Nephron progenitor cell (in vitro differentiated cells): ENCODE measurements at regions not wholly inside any gene's neighbourhood (a gene's known extent, or its start where the extent isn't known, plus 50 kb on each side); places are given as distances from the start of the nearest gene placed in this dataset.
A peak's percentile ranks its signal among the peaks of the same experiment; 100 is the strongest.

Experiments
- DNase-seq: peaks from one replicate; pipeline ENCODE4 v3.0.0; 2021
- H3K27ac Mint-ChIP-seq: 2 replicates; pipeline ENCODE4 v1.8.0; 2021; ENCODE audit warnings: mild to moderate bottlenecking, moderate library complexity, mixed read lengths
- H3K27me3 Mint-ChIP-seq: 2 replicates; pipeline ENCODE4 v1.8.0; 2021; ENCODE audit warnings: mild to moderate bottlenecking, low read depth, mixed read lengths; ENCODE audit not compliant: poor library complexity
- H3K36me3 Mint-ChIP-seq: 2 replicates; pipeline ENCODE4 v1.8.0; 2021; ENCODE audit warnings: low read depth, mixed read lengths
- H3K4me1 Mint-ChIP-seq: 2 replicates; pipeline ENCODE4 v1.8.0; 2021; ENCODE audit warnings: mixed read lengths
- H3K4me3 Mint-ChIP-seq: 2 replicates; pipeline ENCODE4 v1.8.0; 2021; ENCODE audit warnings: mild to moderate bottlenecking, moderate library complexity, mixed read lengths
- H3K9me3 Mint-ChIP-seq: 2 replicates; pipeline ENCODE4 v1.8.0; 2021; ENCODE audit warnings: mild to moderate bottlenecking, moderate library complexity, mixed read lengths
- TF ChIP-seq, protein P1 (sequence below): fragments of 200-600 bp; sonication (generic); IDR thresholded peaks from 2 replicates; pipeline ENCODE4 v1.5.0; 2021; ENCODE audit warnings: antibody characterized with exemption

DNA sequence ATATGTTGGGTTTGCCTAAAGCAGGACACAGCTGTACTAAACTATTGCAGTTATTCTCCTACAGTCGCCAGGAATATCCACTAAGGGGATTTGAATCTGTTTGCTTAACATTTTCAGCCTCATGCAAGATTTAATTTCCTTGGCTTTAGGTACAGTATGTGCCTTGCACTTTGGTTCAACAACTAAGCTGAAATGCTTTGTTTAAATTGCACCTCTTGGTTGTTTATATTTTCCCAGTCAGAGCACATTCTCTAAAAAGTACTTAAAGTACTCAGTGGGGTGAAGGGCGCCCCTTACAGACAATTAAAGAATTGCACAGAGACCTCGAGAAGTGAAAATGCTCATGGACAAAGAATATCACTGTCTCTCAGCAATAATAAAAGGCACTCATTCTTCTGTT lies 107.8 kb upstream of the MTNR1B start:
- Mint-ChIP-seq H3K27ac (no peak overlapping the region), H3K4me3 (no peak overlapping the region), H3K27me3 (no peaks in the 10 kb centered on the region), H3K4me1 (peaks cover 20% of the 10 kb centered on the region), H3K36me3 (peaks cover 73% of the 10 kb centered on the region), H3K9me3 (no peaks in the 10 kb centered on the region)
- TF ChIP-seq, protein P1, sequence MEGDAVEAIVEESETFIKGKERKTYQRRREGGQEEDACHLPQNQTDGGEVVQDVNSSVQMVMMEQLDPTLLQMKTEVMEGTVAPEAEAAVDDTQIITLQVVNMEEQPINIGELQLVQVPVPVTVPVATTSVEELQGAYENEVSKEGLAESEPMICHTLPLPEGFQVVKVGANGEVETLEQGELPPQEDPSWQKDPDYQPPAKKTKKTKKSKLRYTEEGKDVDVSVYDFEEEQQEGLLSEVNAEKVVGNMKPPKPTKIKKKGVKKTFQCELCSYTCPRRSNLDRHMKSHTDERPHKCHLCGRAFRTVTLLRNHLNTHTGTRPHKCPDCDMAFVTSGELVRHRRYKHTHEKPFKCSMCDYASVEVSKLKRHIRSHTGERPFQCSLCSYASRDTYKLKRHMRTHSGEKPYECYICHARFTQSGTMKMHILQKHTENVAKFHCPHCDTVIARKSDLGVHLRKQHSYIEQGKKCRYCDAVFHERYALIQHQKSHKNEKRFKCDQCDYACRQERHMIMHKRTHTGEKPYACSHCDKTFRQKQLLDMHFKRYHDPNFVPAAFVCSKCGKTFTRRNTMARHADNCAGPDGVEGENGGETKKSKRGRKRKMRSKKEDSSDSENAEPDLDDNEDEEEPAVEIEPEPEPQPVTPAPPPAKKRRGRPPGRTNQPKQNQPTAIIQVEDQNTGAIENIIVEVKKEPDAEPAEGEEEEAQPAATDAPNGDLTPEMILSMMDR: peak; percentile 16
- DNase-seq: no peak

DNA sequence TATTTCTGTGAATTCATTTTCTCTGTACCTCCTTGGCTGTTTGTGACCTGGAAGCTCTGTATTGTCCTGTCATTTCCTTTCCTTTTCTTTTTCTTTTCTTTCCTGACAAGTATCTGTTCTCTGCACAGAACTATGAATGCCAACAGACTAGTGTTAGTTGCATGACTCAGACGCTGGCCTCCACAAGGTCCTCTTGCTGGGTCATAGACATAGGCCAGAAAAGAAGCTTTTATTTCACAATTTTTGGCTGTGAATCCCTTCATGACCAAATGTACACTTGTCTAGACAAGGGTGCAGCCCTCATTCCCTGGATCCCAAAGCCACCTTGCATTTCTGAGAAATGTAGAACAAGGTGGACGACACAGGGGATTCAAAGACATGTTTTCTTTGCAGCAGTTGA lies 104.1 kb upstream of the MTNR1B start:
- DNase-seq: no peak
- H3K27me3 Mint-ChIP-seq: no peaks in the 10 kb centered on the region
- peaks cover 38% of the 10 kb centered on the region for H3K4me1 Mint-ChIP-seq
- H3K27ac Mint-ChIP-seq: no peak overlapping the region
- peaks cover 65% of the 10 kb centered on the region for H3K36me3 Mint-ChIP-seq
- H3K9me3 Mint-ChIP-seq: no peaks in the 10 kb centered on the region
- TF ChIP-seq, protein P1: no peak
- H3K4me3 Mint-ChIP-seq: no peak overlapping the region

DNA sequence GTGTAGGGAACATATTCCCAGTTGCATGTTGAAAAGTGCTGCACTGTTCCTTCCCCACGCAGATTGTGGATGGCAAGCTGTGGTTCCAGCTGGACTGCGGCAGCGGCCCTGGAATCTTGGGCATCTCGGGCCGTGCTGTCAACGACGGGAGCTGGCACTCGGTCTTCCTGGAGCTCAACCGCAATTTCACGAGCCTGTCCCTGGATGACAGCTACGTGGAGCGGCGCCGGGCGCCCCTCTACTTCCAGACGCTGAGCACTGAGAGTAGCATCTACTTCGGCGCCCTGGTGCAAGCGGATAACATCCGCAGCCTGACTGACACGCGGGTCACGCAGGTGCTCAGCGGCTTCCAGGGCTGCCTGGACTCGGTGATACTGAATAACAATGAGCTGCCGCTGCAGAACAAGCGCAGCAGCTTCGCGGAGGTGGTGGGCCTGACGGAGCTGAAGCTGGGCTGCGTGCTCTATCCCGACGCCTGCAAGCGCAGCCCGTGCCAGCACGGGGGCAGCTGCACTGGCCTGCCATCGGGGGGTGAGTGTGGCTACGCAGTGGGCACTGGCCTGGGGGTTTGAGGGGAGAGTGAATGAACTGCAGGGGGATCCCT lies 102.7 kb upstream of the MTNR1B start:
- no peak for DNase-seq
- peaks cover 33% of the 10 kb centered on the region for H3K4me1 Mint-ChIP-seq
- H3K4me3 Mint-ChIP-seq: no peak overlapping the region
- TF ChIP-seq, protein P1: no peak
- no peaks in the 10 kb centered on the region for H3K9me3 Mint-ChIP-seq
- no peak overlapping the region for H3K27ac Mint-ChIP-seq
- H3K36me3 Mint-ChIP-seq: peaks cover 51% of the 10 kb centered on the region
- no peaks in the 10 kb centered on the region for H3K27me3 Mint-ChIP-seq

DNA sequence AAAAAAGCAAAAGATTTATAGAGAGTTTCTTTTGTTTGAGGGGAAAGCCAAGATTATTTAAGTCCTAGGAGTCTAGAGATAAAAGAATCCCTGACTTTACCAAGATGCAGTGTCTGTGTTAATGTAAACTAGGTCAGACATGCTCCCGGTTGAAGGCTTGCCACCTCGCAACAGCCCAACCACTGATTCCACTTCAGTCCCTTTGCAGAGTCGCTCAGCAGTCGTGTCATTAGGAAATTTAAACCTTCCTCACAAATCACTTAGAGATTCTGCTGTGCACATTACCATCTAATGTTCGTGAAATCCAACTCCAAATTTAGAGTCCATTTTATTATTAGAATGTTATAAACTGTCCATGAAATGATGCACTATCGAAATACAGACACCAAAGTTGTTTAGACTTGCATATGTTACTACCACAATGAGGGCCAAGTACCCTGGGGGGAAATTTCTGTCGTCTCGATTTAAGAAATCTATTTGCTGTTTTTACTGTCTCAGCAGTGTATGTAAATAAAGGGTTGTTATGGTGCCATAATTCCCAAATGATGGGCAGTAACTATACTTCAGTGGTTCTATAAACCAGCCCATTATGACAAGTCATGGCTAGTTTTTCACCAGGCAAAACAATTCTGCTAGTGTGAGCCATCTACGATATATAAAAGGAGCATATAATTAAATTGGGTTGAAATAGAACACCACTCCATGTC lies 101.4 kb upstream of the MTNR1B start:
- H3K27ac Mint-ChIP-seq: no peak overlapping the region
- no peak overlapping the region for H3K4me3 Mint-ChIP-seq
- no peak for DNase-seq
- no peaks in the 10 kb centered on the region for H3K27me3 Mint-ChIP-seq
- H3K36me3 Mint-ChIP-seq: peaks cover 41% of the 10 kb centered on the region
- no peaks in the 10 kb centered on the region for H3K9me3 Mint-ChIP-seq
- TF ChIP-seq, protein P1: no peak
- peaks cover 33% of the 10 kb centered on the region for H3K4me1 Mint-ChIP-seq

DNA sequence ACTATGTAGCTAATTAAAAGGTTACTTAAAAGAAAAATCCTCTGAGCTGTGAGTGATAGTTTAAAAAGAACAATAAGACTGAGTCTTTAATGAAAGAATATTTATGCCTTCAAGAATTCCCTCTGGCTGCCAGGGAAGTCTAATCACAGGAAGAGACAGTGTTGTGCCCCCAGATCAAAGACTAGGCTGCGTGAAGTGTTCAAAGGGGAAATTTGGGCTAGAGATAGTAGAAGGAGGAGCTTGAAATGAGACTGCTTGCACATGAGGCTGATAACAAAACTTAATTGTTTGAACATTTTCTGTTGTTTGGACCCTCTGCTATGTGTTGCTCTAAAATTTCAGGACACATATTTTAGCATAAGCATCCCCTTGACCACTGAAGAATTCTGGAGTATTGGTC lies 99.7 kb upstream of the MTNR1B start:
- H3K4me3 Mint-ChIP-seq: no peak overlapping the region
- no peaks in the 10 kb centered on the region for H3K27me3 Mint-ChIP-seq
- H3K27ac Mint-ChIP-seq: no peak overlapping the region
- no peak for DNase-seq
- TF ChIP-seq, protein P1: no peak
- peaks cover 33% of the 10 kb centered on the region for H3K4me1 Mint-ChIP-seq
- no peaks in the 10 kb centered on the region for H3K9me3 Mint-ChIP-seq
- peaks cover 37% of the 10 kb centered on the region for H3K36me3 Mint-ChIP-seq
